ENCODE measurements at regions not wholly inside any gene's neighbourhood (a gene's known extent, or its start where the extent isn't known, plus 50 kb on each side); places are given as distances from the start of the nearest gene placed in this dataset.
A peak's percentile ranks its signal among the peaks of the same experiment; 100 is the strongest.

- CTCF ChIA-PET, result no interaction called here
- TF ChIP-seq ELF4 (IDR thresholded peaks at IDR 0.05), result no peak
- TF ChIP-seq FOXM1 (IDR thresholded peaks at IDR 0.05; ENCODE audit: borderline replicate concordance), result no peak
- TF ChIP-seq SP1 (IDR thresholded peaks at IDR 0.05), result no peak
- TF ChIP-seq FOXK2 (IDR thresholded peaks at IDR 0.05), result no peak
- no peak for TF ChIP-seq SUZ12 (IDR thresholded peaks at IDR 0.05)
- TF ChIP-seq TARDBP (IDR thresholded peaks at IDR 0.05), result no peak
- no peak for TF ChIP-seq BHLHE40 (IDR thresholded peaks at IDR 0.05; ENCODE audit: borderline replicate concordance)
- no peak for TF ChIP-seq CTBP1 (IDR thresholded peaks at IDR 0.05; ENCODE audit: borderline replicate concordance)
- TF ChIP-seq FOXA1 (IDR thresholded peaks at IDR 0.05), result no peak
- no peak for TF ChIP-seq PKNOX1 (IDR thresholded peaks at IDR 0.05)
- TF ChIP-seq HDGF (IDR thresholded peaks at IDR 0.05; ENCODE audit: borderline replicate concordance), result no peak
- no peak for TF ChIP-seq NFRKB (IDR thresholded peaks at IDR 0.05)
- TF ChIP-seq LEF1 (IDR thresholded peaks at IDR 0.05; ENCODE audit: borderline replicate concordance), result no peak
- no peak for TF ChIP-seq ZNF384 (IDR thresholded peaks at IDR 0.05)
- no peak for TF ChIP-seq ARNT (IDR thresholded peaks at IDR 0.05)
- no peak for TF ChIP-seq L3MBTL2 (conservative IDR thresholded peaks at IDR 0.05)
- POLR2A ChIA-PET, result no interaction called here
- no peak for DNase-seq (ENCODE audit: extremely low spot score)
Observed at GRCh38 chr10:60459701-60460457, 70.2 kb upstream of the ANK3 start.

DNA sequence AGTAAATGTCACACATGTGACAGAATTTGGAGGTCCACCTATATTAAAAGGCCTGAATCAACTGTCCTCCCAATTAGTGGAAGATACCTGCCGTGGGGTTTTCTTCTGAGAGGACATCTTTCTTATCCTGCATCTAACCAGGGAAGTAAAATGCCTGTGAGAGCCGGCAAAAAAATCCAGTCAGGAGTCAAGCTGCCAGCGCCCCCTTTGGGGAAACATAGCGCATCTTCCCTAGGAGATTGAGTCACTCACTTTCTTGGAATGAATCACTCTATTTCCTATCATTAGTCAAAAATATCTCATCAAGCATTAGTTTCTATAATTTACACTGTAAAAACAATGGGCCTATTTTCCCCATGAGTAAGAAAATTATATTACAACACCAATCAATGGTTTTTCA, 66.4 kb upstream of the ANK3 start:
- CTCF ChIA-PET, result no interaction called here
- POLR2A ChIA-PET, result no interaction called here
- DNase-seq (ENCODE audit: extremely low spot score), result peak; percentile 9
- TF ChIP-seq BHLHE40 (IDR thresholded peaks at IDR 0.05; ENCODE audit: borderline replicate concordance), result no peak
- TF ChIP-seq L3MBTL2 (conservative IDR thresholded peaks at IDR 0.05), result no peak
- TF ChIP-seq TARDBP (IDR thresholded peaks at IDR 0.05), result no peak
- no peak for TF ChIP-seq LEF1 (IDR thresholded peaks at IDR 0.05; ENCODE audit: borderline replicate concordance)
- no peak for TF ChIP-seq FOXK2 (IDR thresholded peaks at IDR 0.05)
- TF ChIP-seq SUZ12 (IDR thresholded peaks at IDR 0.05), result no peak
- no peak for TF ChIP-seq ELF4 (IDR thresholded peaks at IDR 0.05)
- TF ChIP-seq FOXA1 (IDR thresholded peaks at IDR 0.05), result no peak
- TF ChIP-seq ZNF384 (IDR thresholded peaks at IDR 0.05), result no peak
- TF ChIP-seq HDGF (IDR thresholded peaks at IDR 0.05; ENCODE audit: borderline replicate concordance), result no peak
- no peak for TF ChIP-seq NFRKB (IDR thresholded peaks at IDR 0.05)
- no peak for TF ChIP-seq FOXM1 (IDR thresholded peaks at IDR 0.05; ENCODE audit: borderline replicate concordance)
- TF ChIP-seq PKNOX1 (IDR thresholded peaks at IDR 0.05), result no peak
- no peak for TF ChIP-seq SP1 (IDR thresholded peaks at IDR 0.05)
- no peak for TF ChIP-seq ARNT (IDR thresholded peaks at IDR 0.05)
- TF ChIP-seq CTBP1 (IDR thresholded peaks at IDR 0.05; ENCODE audit: borderline replicate concordance), result no peak

DNA sequence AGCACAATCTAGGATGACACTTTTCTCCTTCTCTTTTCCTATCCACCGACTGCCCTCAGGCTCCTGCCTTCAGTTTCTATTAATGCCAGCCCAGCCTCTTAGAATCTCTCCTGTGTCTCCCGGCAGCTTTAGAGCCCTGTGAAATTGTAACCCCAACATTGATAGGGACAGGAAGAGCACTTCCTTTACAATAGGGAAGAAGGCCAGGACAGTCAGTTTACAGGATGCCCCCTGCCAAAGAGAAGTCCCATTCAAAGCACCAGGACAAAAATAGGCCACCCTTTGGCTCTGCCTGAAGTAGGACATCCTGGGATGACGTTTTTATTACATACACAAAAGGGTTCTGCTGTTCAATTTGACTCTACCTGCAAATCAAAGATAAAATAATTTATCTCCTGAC, 64.7 kb upstream of the ANK3 start:
- ChIA-PET POLR2A (no interaction called here), CTCF (no interaction called here)
- DNase-seq (ENCODE audit: extremely low spot score), result no peak
- TF ChIP-seq HDGF (IDR thresholded peaks at IDR 0.05; ENCODE audit: borderline replicate concordance) (no peak), SP1 (IDR thresholded peaks at IDR 0.05) (no peak), CTBP1 (IDR thresholded peaks at IDR 0.05; ENCODE audit: borderline replicate concordance) (no peak), ZNF384 (IDR thresholded peaks at IDR 0.05) (no peak), FOXM1 (IDR thresholded peaks at IDR 0.05; ENCODE audit: borderline replicate concordance) (no peak)

GRCh38 chr10:60453036-60453435, 63.4 kb upstream of the ANK3 start:
- CTCF ChIA-PET, result no interaction called here
- TF ChIP-seq L3MBTL2 (conservative IDR thresholded peaks at IDR 0.05), result no peak
- no peak for TF ChIP-seq FOXK2 (IDR thresholded peaks at IDR 0.05)
- no peak for TF ChIP-seq HDGF (IDR thresholded peaks at IDR 0.05; ENCODE audit: borderline replicate concordance)
- TF ChIP-seq ZNF384 (IDR thresholded peaks at IDR 0.05), result no peak
- no peak for TF ChIP-seq FOXM1 (IDR thresholded peaks at IDR 0.05; ENCODE audit: borderline replicate concordance)
- TF ChIP-seq PKNOX1 (IDR thresholded peaks at IDR 0.05), result no peak
- TF ChIP-seq ARNT (IDR thresholded peaks at IDR 0.05), result no peak
- TF ChIP-seq CTBP1 (IDR thresholded peaks at IDR 0.05; ENCODE audit: borderline replicate concordance), result no peak
- no peak for TF ChIP-seq SP1 (IDR thresholded peaks at IDR 0.05)
- no peak for TF ChIP-seq ELF4 (IDR thresholded peaks at IDR 0.05)
- TF ChIP-seq FOXA1 (IDR thresholded peaks at IDR 0.05), result no peak
- TF ChIP-seq BHLHE40 (IDR thresholded peaks at IDR 0.05; ENCODE audit: borderline replicate concordance), result no peak
- TF ChIP-seq TARDBP (IDR thresholded peaks at IDR 0.05), result no peak
- TF ChIP-seq SUZ12 (IDR thresholded peaks at IDR 0.05), result no peak
- TF ChIP-seq LEF1 (IDR thresholded peaks at IDR 0.05; ENCODE audit: borderline replicate concordance), result no peak
- no peak for TF ChIP-seq NFRKB (IDR thresholded peaks at IDR 0.05)
- POLR2A ChIA-PET, result no interaction called here
- DNase-seq (ENCODE audit: extremely low spot score), result no peak

GRCh38 chr10:60450291-60450690, 60.6 kb upstream of the ANK3 start:
- POLR2A ChIA-PET, result no interaction called here
- no peak for TF ChIP-seq HDGF (IDR thresholded peaks at IDR 0.05; ENCODE audit: borderline replicate concordance)
- TF ChIP-seq SP1 (IDR thresholded peaks at IDR 0.05), result no peak
- no peak for TF ChIP-seq PKNOX1 (IDR thresholded peaks at IDR 0.05)
- no peak for TF ChIP-seq FOXA1 (IDR thresholded peaks at IDR 0.05)
- no peak for TF ChIP-seq LEF1 (IDR thresholded peaks at IDR 0.05; ENCODE audit: borderline replicate concordance)
- no peak for TF ChIP-seq L3MBTL2 (conservative IDR thresholded peaks at IDR 0.05)
- CTCF ChIA-PET, result no interaction called here
- DNase-seq (ENCODE audit: extremely low spot score), result no peak

All from HEK293T (cell line).